Memory B cell (primary cell): ENCODE measurements at regions not wholly inside any gene's neighbourhood (a gene's known extent, or its start where the extent isn't known, plus 50 kb on each side); places are given as distances from the start of the nearest gene placed in this dataset.
"Not testable (repeated sequence)": the region's sequence is repeated elsewhere in the genome, so short reads cannot be mapped to it uniquely, and the experiment has no call there.

Experiments used
- ATAC-seq: fragments of 150-1000 bp; cut with Tn5 transposase; 2 replicates; pipeline ENCODE4 v1.10.0; 2021; ENCODE audit warnings: low read depth, mild to moderate bottlenecking, moderate library complexity
- DNase-seq, 2 donors: peaks; one replicate each; pipeline ENCODE4 v3.0.0; 2022; ENCODE audit warnings: low spot score in 2 of 2
- H3K27ac Mint-ChIP-seq: one replicate; pipeline ENCODE4 v1.8.0; 2022; ENCODE audit warnings: mild to moderate bottlenecking, moderate library complexity, mixed read lengths
- H3K27me3 Mint-ChIP-seq: one replicate; pipeline ENCODE4 v1.8.0; 2022; ENCODE audit warnings: mixed read lengths
- H3K36me3 Mint-ChIP-seq: one replicate; pipeline ENCODE4 v1.8.0; 2022; ENCODE audit warnings: mild to moderate bottlenecking, mixed read lengths
- H3K4me1 Mint-ChIP-seq: one replicate; pipeline ENCODE4 v1.8.0; 2022; ENCODE audit warnings: mixed read lengths
- H3K4me3 Mint-ChIP-seq: one replicate; pipeline ENCODE4 v1.8.0; 2022; ENCODE audit warnings: mild to moderate bottlenecking, moderate library complexity, mixed read lengths
- H3K9me3 Mint-ChIP-seq: one replicate; pipeline ENCODE4 v1.8.0; 2022; ENCODE audit warnings: mixed read lengths

DNA sequence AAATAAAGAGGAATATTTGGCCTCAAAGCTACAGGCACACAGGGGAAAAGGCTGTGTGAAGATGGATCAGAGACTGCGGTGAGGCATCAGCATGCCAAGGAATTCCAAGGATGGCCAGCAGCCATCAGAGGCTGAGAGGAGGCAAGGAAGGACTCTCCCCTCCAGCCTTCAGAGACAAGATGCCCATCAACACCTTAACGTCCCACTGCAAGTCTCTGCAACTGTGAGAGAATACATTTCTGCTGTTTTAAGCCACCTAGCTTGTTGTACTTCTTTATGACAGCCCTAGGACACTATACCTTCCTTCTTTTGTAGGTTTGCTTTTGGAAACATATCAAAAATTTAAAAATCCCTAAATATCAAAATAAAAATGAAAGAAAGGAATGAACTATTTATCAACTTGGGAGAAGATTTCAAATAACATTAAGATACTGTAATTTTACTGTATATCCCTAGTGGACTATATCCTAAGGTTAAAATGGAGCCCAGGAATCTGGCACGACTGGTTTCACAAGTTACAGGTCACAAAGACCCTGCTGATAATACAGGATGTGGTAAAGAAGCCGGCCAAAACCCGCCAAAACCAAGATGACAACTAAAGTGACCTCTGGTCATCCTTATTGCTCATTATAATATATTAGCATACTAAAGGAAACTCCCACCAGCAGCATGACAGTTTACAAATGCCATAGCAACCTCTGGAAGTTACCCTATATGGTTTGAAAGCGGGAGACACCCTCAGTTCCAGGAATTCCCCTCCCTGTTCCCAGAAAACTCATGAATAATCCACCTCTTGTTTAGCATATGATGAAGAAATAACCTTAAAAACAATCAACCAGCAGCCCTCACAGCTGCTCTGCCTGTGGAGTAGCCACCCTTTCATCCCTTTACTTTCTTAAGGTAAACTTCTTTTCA, 185.2 kb downstream of the AVL9 start:
- DNase-seq (no peak), ATAC-seq (no peak)
- H3K4me1 Mint-ChIP-seq: peaks cover 3% of the 10 kb centered on the region
- no peaks in the 10 kb centered on the region for H3K36me3 Mint-ChIP-seq
- no peak overlapping the region for H3K27ac Mint-ChIP-seq
- peaks cover 2% of the 10 kb centered on the region for H3K27me3 Mint-ChIP-seq
- no peak overlapping the region for H3K4me3 Mint-ChIP-seq
- H3K9me3 Mint-ChIP-seq: no peaks in the 10 kb centered on the region

GRCh38 chr7:32679192-32679591, 183.9 kb downstream of the AVL9 start:
- no peaks in the 10 kb centered on the region for H3K36me3 Mint-ChIP-seq
- H3K27me3 Mint-ChIP-seq: peaks cover 2% of the 10 kb centered on the region
- H3K27ac Mint-ChIP-seq: no peak overlapping the region
- no peak overlapping the region for H3K4me3 Mint-ChIP-seq
- no peaks in the 10 kb centered on the region for H3K9me3 Mint-ChIP-seq
- H3K4me1 Mint-ChIP-seq: peaks cover 3% of the 10 kb centered on the region
- DNase-seq (no peak), ATAC-seq (no peak)

- H3K4me3 Mint-ChIP-seq: no peak overlapping the region
- peaks cover 3% of the 10 kb centered on the region for H3K4me1 Mint-ChIP-seq
- ATAC-seq (no peak), DNase-seq (no peak)
- H3K36me3 Mint-ChIP-seq: no peaks in the 10 kb centered on the region
- H3K9me3 Mint-ChIP-seq: no peaks in the 10 kb centered on the region
- H3K27ac Mint-ChIP-seq: no peak overlapping the region
- H3K27me3 Mint-ChIP-seq: peaks cover 2% of the 10 kb centered on the region
Measured at GRCh38 chr7:32677593-32677992, 182.3 kb downstream of the AVL9 start.

GRCh38 chr7:32676249-32676941, 181.1 kb downstream of the AVL9 start:
- Mint-ChIP-seq H3K27me3 (peaks cover 2% of the 10 kb centered on the region), H3K27ac (no peak overlapping the region), H3K4me1 (peaks cover 3% of the 10 kb centered on the region), H3K9me3 (no peaks in the 10 kb centered on the region), H3K36me3 (no peaks in the 10 kb centered on the region), H3K4me3 (no peak overlapping the region)
- DNase-seq (no peak), ATAC-seq (no peak)

DNA sequence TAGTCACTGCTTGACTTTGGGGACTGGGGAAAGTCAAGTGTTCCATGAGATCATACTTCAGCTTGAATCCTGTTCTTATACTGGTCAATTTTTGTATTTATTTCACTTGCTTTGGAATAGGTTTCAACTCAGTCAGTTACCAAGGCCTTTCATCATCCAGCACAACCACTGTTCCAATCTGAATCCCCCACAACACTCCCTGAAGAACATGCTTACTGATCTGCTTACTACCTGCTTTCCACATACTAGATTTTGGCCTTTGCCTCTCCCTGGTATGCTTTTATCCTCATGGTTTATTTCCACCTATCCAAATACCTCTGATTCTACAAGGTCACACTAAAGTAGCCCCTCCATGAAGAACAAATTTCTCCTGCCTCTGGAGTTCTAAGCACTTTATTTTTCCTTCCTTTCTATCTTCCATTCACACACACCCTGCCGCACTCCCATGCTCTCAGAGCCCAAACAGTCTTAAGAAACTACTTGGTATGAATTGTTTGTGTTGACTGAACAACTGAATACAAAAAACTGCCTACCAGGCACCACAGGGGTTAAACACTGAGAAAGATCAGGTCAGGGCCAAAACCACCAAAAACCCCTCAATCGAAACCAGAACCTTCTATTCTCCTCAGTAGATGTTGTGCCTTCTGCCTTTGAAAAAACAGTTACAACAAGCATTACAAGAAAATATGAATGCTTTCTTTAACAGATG, 178.1 kb downstream of the AVL9 start:
- Mint-ChIP-seq H3K4me1 (peaks cover 3% of the 10 kb centered on the region), H3K9me3 (no peaks in the 10 kb centered on the region), H3K36me3 (peaks cover 2% of the 10 kb centered on the region), H3K4me3 (no peak overlapping the region), H3K27ac (no peak overlapping the region), H3K27me3 (peaks cover 2% of the 10 kb centered on the region)
- ATAC-seq: no peak
- no peak for DNase-seq

GRCh38 chr7:32670110-32671025, 175.1 kb downstream of the AVL9 start:
- ATAC-seq (no peak), DNase-seq (no peak)
- Mint-ChIP-seq H3K27ac (no peak overlapping the region), H3K9me3 (peaks cover 1% of the 10 kb centered on the region), H3K36me3 (peaks cover 10% of the 10 kb centered on the region), H3K4me3 (no peak overlapping the region), H3K27me3 (no peaks in the 10 kb centered on the region), H3K4me1 (no peaks in the 10 kb centered on the region)

GRCh38 chr7:32669173-32669870, 174.0 kb downstream of the AVL9 start:
- not testable (repeated sequence) for ATAC-seq, H3K9me3 Mint-ChIP-seq, H3K4me1 Mint-ChIP-seq, H3K36me3 Mint-ChIP-seq, DNase-seq, H3K4me3 Mint-ChIP-seq, H3K27me3 Mint-ChIP-seq, H3K27ac Mint-ChIP-seq

- H3K36me3 Mint-ChIP-seq, H3K27me3 Mint-ChIP-seq, H3K27ac Mint-ChIP-seq, DNase-seq, H3K4me1 Mint-ChIP-seq, H3K4me3 Mint-ChIP-seq, ATAC-seq, H3K9me3 Mint-ChIP-seq: not testable (repeated sequence)
Measured at GRCh38 chr7:32668387-32669097, 173.3 kb downstream of the AVL9 start.

DNA sequence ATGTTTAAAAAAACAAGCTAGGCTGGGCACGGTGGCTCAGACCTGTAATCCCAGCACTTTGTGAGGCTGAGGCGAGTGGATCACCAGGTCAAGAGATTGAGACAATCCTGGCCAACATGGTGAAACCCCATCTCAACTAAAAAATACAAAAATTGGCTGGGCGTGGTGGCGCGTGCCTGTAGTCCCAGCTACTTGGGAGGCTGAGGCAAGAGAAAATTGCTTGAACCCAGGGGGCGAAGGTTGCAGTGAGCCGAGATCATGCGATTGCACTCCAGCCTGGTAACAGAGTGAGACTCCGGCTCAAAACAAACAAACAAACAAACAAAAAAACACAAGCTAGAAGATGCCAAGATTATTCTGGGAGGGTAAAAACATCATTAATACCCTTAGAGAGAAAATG, 172.3 kb downstream of the AVL9 start:
- H3K4me1 Mint-ChIP-seq, ATAC-seq, DNase-seq, H3K27ac Mint-ChIP-seq, H3K36me3 Mint-ChIP-seq, H3K4me3 Mint-ChIP-seq, H3K9me3 Mint-ChIP-seq, H3K27me3 Mint-ChIP-seq: not testable (repeated sequence)

DNA sequence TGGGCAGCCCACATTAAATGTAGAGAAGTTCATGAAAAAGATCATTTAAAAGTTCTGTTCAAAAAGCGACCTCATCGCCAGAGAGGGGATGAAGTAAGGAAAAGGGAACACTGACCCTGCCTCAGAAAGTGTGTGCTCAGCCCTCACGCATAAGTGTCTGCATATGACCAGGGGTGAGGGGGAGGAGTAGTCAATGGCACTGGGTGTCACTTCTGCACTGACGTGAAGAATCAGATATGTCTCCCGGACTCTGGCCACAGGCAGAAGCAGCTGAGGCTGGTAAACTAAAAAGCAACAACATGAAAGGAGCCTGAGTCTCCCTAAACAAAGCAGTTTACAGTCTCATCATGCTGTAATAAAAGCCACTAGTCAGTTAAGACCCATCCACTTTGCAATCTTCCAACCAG, 168.5 kb downstream of the AVL9 start:
- H3K4me1 Mint-ChIP-seq, H3K36me3 Mint-ChIP-seq, H3K9me3 Mint-ChIP-seq, H3K27me3 Mint-ChIP-seq, ATAC-seq, H3K4me3 Mint-ChIP-seq, DNase-seq, H3K27ac Mint-ChIP-seq: not testable (repeated sequence)

DNA sequence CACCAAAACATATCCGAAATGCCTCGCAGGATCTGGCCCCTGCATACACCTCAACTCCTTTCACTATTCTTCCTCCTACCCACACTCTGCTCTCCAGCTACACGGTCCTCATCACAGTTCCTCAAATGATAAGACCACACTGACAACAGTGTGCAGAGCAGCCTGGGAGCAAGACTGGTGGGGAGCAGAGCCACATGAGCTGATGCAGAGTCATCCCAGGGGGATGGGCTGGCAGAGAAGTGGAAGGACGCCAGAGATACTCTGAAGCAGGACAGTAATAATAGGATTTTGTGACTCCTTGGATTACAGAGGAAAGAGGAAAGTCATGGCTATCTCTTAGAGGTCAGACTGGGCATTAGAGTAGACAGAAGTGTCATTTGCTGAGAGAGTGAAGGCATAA, 167.2 kb downstream of the AVL9 start:
- not testable (repeated sequence) for DNase-seq, H3K36me3 Mint-ChIP-seq, H3K27ac Mint-ChIP-seq, ATAC-seq, H3K4me3 Mint-ChIP-seq, H3K27me3 Mint-ChIP-seq, H3K9me3 Mint-ChIP-seq, H3K4me1 Mint-ChIP-seq

- H3K4me3 Mint-ChIP-seq: no peak overlapping the region
- no peaks in the 10 kb centered on the region for H3K9me3 Mint-ChIP-seq
- H3K27ac Mint-ChIP-seq: no peak overlapping the region
- H3K36me3 Mint-ChIP-seq: peaks cover 2% of the 10 kb centered on the region
- ATAC-seq: no peak
- no peak for DNase-seq
- H3K27me3 Mint-ChIP-seq: peaks cover 4% of the 10 kb centered on the region
- H3K4me1 Mint-ChIP-seq: no peaks in the 10 kb centered on the region
Measured at GRCh38 chr7:32661929-32662328, 166.6 kb downstream of the AVL9 start.
